HG03175 (cell line): ENCODE measurements at regions not wholly inside any gene's neighbourhood (a gene's known extent, or its start where the extent isn't known, plus 50 kb on each side); places are given as distances from the start of the nearest gene placed in this dataset.

Experiments
- ATAC-seq: cut with Tn5 transposase; IDR thresholded peaks from one replicate; pipeline ENCODE4 v1.9.1; 2021; ENCODE audit warnings: mild to moderate bottlenecking, moderate library complexity; ENCODE audit not compliant: unreplicated experiment

- no peak for ATAC-seq
These were observed 104.8 kb upstream of the CCDC68 start for GRCh38 chr18:55064073-55064472.

DNA sequence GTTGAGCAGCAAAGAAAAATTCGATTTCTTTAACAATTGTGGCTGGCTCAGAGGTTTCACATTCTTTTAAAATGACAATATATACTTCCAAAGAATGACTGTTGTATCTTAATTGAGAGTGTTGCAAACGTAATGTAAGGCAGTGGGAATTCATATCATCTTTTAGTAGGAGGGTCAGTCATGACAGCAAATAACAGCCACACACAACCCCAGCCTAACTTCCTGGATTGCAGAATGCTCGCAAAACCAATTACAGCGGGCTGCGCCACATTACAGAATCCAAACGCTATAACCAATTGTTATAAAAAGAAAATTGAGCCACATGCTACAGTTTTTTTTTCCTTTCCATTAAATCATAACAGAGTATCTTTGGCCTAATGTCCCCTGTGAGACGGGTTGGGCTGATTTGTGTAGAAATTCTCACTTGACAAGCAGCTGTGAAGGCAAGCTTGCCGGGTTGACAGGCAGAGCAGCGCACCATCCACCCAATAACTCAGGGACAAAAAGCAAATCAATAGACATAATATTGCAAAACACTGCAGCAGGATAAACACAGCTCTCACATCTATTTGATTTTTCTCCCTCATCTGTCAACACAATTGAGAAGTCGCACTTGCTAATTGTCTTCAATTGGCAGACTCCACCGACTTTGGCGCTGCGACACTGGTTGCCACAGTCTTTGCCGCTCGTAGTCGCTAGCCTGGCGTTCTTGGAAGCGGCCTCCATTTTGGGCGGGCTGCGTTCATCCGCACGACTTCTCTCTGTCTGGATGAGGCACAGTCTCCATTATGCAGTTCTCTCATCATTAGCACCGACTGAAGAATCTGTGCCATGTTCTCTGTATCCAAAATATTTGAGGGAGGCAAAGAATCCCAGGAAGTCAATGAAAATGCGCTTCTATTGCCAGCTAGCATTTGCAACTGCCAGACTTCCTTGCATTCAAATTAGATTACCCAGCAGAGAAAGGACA is 95.0 kb upstream of the CCDC68 start:
- ATAC-seq, result no peak

- ATAC-seq, result no peak
These were observed 89.6 kb upstream of the CCDC68 start for GRCh38 chr18:55048892-55049291.

GRCh38 chr18:55047546-55047945 is 88.3 kb upstream of the CCDC68 start:
- ATAC-seq, result no peak

DNA sequence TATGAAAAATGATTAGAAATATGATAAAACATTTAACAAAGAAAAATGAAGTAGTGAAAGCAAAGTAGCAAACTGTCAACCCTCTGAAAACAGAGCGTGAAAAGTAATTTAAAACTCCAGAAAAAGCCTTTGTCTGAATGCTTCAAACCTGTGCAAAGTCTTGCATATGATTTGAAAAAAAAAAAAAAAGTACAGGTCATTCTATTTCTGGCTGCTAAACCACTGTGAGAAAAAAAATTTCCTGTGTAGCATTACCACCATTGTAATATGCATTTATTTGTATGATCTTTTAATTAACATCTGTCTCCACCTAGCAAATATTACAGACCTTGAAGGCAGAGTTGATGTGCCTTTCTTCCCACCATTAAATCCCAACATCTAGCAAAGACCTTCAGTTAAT is 82.1 kb upstream of the CCDC68 start:
- ATAC-seq, result no peak

DNA sequence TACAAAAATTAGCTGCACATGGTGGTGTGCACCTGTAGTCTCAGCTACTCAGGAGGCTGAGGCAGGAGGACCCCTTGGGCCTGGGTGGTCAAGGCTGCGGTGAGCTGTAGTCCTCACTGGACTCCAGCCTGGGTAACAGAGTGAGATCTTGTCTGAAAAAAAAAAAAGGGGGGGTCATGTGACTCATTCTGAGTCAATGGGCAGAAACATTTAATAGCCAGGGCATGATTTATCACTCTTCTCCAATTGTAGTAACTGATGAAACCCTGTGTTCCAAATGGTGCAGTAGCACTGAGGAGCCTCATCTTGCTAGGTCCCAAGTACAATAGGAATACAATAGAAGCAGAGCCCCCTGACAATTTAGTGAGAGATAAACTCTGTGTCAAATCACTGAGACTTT is 78.9 kb upstream of the CCDC68 start:
- no peak for ATAC-seq

DNA sequence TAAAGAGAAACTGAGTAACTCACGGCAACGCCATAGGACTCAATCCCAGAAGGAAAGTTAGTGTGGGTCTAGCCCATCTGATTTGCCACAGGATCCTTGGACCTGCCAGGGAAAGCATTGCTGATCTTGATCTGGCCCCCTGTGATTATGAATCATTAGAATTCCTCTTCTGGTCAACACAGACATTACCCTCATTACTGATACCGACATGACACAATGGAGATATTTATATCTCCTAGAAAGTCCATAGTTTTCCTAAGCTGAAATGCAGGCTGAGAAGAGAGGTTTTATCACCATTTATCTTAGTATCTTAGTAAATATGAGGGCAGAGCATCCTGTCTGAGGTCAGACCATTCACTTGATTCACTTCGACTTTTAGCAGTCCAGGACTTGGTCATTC is 75.5 kb upstream of the CCDC68 start:
- ATAC-seq, result no peak

DNA sequence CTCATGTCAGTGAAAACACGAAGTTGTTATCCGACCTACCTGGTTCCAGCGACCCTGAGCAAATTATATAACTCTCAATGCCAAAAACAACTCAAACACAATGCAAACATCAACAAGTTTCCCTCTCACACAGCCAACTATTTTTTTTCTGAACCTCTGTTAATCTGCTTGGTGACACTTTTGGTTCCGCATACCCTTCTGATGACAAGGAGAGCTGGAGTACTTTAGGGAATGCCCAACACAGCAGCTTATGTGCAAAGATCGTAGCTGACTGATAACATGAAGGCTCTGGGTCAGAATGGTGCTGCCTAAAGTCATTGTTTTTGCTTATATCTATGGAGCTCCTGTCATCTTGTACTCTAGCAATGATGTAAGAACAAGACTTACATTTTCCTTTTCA is 72.7 kb upstream of the CCDC68 start:
- no peak for ATAC-seq

DNA sequence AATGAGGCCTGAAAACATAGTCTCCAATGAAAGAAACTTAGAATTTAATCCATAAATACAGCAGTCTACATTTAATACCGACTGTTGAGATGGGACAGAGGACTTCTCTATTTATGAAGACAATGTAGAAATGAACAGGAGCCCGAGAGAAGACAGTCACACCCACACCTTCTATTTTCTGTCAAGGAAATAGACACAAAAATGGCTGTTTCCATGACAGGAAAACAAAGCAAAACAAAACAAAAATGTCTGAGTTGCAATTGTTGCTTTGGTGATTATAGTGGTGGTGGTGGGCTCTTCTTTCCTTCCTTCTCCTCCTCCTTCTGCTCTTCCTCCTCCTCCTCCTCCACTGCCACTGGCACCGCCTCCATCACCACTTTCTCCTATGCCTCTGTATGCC is 72.3 kb upstream of the CCDC68 start:
- ATAC-seq, result no peak

DNA sequence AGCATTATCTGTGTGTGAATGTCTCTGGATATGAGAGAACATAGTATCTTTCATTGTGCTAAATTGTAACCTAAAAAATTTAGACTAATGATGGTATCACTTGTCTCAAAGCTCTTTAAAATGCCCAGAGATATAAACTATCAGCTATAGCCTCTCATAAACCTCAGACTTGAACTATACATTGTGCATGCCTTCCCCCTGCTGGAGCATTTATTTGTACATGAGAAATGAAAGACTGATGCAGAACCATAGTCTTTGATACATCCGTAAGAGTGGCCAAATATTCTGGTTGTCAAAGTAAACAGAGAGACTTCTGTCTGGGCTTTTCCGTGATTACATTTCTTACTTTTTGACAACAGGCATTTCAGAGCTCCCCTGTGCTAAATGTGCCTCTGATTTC is 71.9 kb upstream of the CCDC68 start:
- ATAC-seq, result no peak

DNA sequence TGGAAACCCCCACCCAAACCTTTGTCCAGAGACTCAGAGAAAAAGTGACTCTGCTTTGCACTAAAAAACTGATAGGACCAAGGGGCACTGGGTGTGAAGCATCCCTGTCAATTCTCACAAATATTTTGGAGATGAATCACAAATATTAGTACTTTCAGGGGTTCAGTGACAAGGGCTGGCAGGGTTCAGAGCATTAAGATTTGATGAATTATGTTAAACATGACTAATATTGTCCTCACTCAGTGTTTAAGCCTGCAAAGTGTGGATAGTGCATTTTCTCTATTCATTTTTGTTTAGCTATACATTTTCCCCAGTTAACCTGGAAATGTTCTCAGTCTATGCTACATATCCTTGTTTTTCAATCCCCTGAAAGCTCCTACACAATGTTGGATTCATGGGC is 65.3 kb upstream of the CCDC68 start:
- ATAC-seq, result no peak

GRCh38 chr18:55018602-55019001 is 59.3 kb upstream of the CCDC68 start:
- no peak for ATAC-seq

DNA sequence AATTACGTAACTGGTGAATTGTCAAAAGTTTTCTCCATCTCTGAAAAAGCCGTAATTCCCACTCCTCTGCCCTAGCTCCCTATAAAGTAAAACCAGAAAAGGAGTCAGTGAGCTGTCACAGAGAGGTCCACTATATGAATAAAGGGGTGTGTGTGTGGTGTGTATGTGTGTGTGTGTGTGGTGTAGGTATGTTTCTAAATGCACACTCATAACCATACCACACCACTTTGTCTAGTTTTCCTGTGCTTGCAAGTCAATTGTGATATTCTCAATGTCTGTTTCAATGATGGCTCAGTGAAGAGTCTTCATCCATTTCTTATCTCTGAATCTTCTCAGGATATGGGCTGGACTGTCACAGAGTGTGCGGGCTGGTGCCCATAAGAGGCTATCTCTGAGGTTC is 54.8 kb upstream of the CCDC68 start:
- no peak for ATAC-seq

- ATAC-seq, result no peak
These were observed 54.4 kb upstream of the CCDC68 start for GRCh38 chr18:55013685-55014084.

GRCh38 chr18:55013086-55013485 is 53.8 kb upstream of the CCDC68 start:
- ATAC-seq, result no peak

- ATAC-seq, result no peak
These were observed 52.7 kb upstream of the CCDC68 start for GRCh38 chr18:55012008-55012407.
